ENCODE measurements at regions not wholly inside any gene's neighbourhood (a gene's known extent, or its start where the extent isn't known, plus 50 kb on each side); places are given as distances from the start of the nearest gene placed in this dataset.

GRCh38 chr9:106590759-106591505 is 272.0 kb upstream of the ZNF462 start:
- no peak for DNase-seq (ENCODE audit: low read depth in 2 of 2, low spot score in 1 of 2)

- DNase-seq (ENCODE audit: low read depth in 2 of 2, low spot score in 1 of 2) = no peak
These were observed 269.8 kb upstream of the ZNF462 start for GRCh38 chr9:106593201-106593600.

GRCh38 chr9:106596984-106597383 is 266.0 kb upstream of the ZNF462 start:
- no peak for DNase-seq (ENCODE audit: low read depth in 2 of 2, low spot score in 1 of 2)

- no peak for DNase-seq (ENCODE audit: low read depth in 2 of 2, low spot score in 1 of 2)
These were observed 261.9 kb upstream of the ZNF462 start for GRCh38 chr9:106600955-106601560.

GRCh38 chr9:106602344-106602743 is 260.6 kb upstream of the ZNF462 start:
- no peak for DNase-seq (ENCODE audit: low read depth in 2 of 2, low spot score in 1 of 2)

GRCh38 chr9:106613250-106613737 is 249.7 kb upstream of the ZNF462 start:
- no peak for DNase-seq (ENCODE audit: low read depth in 2 of 2, low spot score in 1 of 2)

- no peak for DNase-seq (ENCODE audit: low read depth in 2 of 2, low spot score in 1 of 2)
These were observed 247.7 kb upstream of the ZNF462 start for GRCh38 chr9:106615118-106615889.

- DNase-seq (ENCODE audit: low read depth in 2 of 2, low spot score in 1 of 2) = no peak
These were observed 246.9 kb upstream of the ZNF462 start for GRCh38 chr9:106616026-106616425.

- DNase-seq (ENCODE audit: low read depth in 2 of 2, low spot score in 1 of 2) = no peak
These were observed 246.1 kb upstream of the ZNF462 start for GRCh38 chr9:106616851-106617345.

- no peak for DNase-seq (ENCODE audit: low read depth in 2 of 2, low spot score in 1 of 2)
These were observed 243.8 kb upstream of the ZNF462 start for GRCh38 chr9:106619211-106619610.

GRCh38 chr9:106620081-106620480 is 242.9 kb upstream of the ZNF462 start:
- no peak for DNase-seq (ENCODE audit: low read depth in 2 of 2, low spot score in 1 of 2)

- DNase-seq (ENCODE audit: low read depth in 2 of 2, low spot score in 1 of 2) = no peak
These were observed 242.1 kb upstream of the ZNF462 start for GRCh38 chr9:106620866-106621265.

GRCh38 chr9:106621313-106622163 is 241.4 kb upstream of the ZNF462 start:
- DNase-seq (ENCODE audit: low read depth in 2 of 2, low spot score in 1 of 2) = no peak

- no peak for DNase-seq (ENCODE audit: low read depth in 2 of 2, low spot score in 1 of 2)
These were observed 240.8 kb upstream of the ZNF462 start for GRCh38 chr9:106622164-106622487.

GRCh38 chr9:106623558-106623957 is 239.4 kb upstream of the ZNF462 start:
- no peak for DNase-seq (ENCODE audit: low read depth in 2 of 2, low spot score in 1 of 2)

GRCh38 chr9:106625259-106625789 is 237.6 kb upstream of the ZNF462 start:
- DNase-seq (ENCODE audit: low read depth in 2 of 2, low spot score in 1 of 2) = no peak

- DNase-seq (ENCODE audit: low read depth in 2 of 2, low spot score in 1 of 2) = no peak
These were observed 236.0 kb upstream of the ZNF462 start for GRCh38 chr9:106626936-106627335.

GRCh38 chr9:106632621-106633020 is 230.3 kb upstream of the ZNF462 start:
- no peak for DNase-seq (ENCODE audit: low read depth in 2 of 2, low spot score in 1 of 2)

- no peak for DNase-seq (ENCODE audit: low read depth in 2 of 2, low spot score in 1 of 2)
These were observed 228.8 kb upstream of the ZNF462 start for GRCh38 chr9:106634183-106634582.

GRCh38 chr9:106634641-106635040 is 228.3 kb upstream of the ZNF462 start:
- no peak for DNase-seq (ENCODE audit: low read depth in 2 of 2, low spot score in 1 of 2)

GRCh38 chr9:106637486-106637885 is 225.5 kb upstream of the ZNF462 start:
- no peak for DNase-seq (ENCODE audit: low read depth in 2 of 2, low spot score in 1 of 2)

Measured in stimulated activated CD8-positive, alpha-beta memory T cell treated with anti-CD3 and anti-CD28 coated beads, Interleukin-4, amount 100 ng/mL, for 1 hour (primary cell).